ENCODE measurements at regions not wholly inside any gene's neighbourhood (a gene's known extent, or its start where the extent isn't known, plus 50 kb on each side); places are given as distances from the start of the nearest gene placed in this dataset.

- no peak for DNase-seq
Measured at GRCh38 chr14:55734731-55735130, 154.7 kb downstream of the KTN1 start.

DNA sequence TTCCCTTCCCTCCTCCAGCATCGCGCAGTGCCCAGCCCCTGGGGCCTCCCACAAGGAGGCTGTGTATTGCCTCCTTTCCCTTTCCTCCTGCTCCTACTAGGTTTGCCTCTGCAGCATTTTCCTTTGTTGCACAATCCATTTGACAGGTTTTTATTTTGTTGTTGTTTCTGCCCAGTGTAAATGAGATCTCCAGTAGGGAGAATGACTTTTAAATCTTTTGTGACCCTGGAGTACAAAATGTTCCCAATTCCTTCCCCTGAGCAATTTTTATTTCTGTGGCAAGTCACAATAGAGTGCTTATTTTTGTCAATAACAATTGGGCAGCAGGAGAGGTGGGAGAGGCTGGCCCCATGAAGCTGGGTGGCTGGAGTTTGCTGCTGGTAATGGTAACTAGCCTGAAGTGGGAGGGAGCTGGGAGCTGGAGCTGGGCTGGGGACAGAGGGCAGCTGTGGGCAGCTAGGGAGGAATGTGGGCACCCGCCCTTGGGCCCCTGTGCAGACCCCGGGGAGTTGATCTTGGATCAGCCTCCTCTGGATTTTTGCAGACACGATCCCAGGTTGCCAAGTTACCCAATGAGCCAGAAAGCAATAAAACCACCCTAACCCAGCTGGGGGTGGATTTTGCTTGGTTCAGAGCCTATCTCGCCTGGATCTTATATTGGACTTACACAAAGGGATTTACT is 160.1 kb downstream of the KTN1 start:
- DNase-seq, result no peak

DNA sequence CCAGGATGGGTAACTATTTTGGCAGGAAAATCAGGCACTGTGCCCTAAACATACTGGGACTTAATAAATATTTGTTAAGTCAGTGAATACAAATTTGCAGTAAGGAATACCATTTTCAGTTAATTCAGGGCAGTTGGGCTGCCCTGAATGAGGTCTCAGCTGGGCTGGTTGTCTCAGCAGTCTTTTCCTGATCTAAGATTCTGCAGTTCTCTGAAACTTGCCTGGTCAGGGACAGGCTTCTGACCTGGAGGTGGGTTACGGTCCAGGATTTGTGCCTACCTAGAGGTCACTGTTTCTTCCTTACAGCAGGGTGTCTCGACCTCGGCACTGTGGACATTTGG is 160.6 kb downstream of the KTN1 start:
- DNase-seq, result no peak

DNA sequence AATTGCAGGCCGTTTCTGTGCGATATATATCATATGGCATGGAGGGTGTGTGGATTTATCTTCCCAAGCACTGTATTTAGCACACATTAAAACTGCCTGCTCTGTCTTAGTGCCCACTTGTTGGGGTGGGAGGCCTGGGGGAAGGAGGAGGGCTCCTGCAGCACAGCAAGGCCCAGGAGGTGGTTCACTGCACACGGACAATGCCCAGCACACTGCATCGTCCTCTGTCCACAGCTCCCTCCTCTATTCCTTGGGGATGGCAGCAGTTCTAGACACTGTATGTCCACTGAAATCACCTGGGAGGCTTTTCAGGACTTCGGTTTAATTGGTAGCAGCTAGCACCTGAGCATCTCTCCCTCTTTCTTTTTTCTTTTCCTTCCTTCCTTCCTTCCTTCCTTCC is 161.2 kb downstream of the KTN1 start:
- DNase-seq, result no peak

DNA sequence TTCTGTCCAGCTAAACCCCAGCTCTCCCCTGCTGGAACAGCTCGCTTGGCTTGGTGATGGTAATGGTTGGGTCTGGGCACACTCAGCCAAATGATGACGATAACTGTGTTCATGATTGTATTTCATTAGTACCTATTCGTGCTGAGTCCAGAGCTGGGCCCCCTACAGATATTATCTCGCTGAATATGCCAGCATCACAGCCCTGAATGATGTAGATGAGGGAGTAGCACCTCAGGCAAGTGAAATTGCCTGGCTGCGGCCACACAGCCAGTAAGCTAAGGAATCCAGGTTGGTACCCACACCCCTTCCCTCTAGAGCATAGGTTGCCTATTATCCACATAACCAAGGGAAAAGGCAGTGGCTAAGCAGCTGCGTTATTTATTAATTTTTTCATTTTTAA is 163.5 kb downstream of the KTN1 start:
- no peak for DNase-seq

DNA sequence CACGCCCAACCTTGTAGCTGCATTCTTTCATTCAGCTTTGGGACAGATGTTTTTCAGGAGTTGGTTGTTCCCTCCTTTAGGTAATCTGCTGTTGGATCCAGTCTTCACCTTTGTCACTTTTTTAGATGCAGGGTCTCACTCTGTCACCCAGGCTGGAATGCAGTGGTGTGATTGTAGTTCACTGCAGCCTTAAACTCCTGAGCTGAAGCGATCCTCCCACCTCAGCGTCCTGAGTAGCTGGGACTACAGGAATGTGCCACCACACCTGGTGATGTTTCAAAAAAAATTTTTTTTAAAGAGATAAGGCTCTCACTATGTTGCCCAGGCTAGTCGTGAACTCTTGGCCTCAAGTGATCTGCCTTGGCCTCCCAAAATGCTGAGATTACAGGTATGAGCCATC is 164.3 kb downstream of the KTN1 start:
- DNase-seq, result no peak

GRCh38 chr14:55745906-55746305 is 165.9 kb downstream of the KTN1 start:
- no peak for DNase-seq

GRCh38 chr14:55746558-55746957 is 166.6 kb downstream of the KTN1 start:
- DNase-seq, result no peak

DNA sequence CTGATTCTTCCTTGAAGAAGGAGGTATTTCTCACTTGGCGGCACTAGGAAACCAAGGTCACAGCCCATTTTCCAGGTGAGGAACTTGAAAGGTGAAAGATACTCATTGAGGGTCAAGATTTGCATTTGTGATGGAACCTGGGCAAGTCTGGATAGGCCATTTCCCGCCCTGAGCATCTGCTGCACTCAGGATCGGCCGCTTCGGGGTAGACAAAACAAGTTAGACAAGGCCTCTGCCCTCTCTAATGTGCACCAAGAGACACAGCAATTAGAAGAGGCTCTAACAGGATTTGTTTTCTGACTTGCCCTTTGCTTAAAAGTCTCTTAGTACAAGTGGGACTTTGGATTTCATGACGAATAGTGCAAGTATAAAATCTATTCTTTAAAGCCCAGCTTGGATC is 167.2 kb downstream of the KTN1 start:
- no peak for DNase-seq

- no peak for DNase-seq
Measured at GRCh38 chr14:55749201-55749812, 169.3 kb downstream of the KTN1 start.

DNA sequence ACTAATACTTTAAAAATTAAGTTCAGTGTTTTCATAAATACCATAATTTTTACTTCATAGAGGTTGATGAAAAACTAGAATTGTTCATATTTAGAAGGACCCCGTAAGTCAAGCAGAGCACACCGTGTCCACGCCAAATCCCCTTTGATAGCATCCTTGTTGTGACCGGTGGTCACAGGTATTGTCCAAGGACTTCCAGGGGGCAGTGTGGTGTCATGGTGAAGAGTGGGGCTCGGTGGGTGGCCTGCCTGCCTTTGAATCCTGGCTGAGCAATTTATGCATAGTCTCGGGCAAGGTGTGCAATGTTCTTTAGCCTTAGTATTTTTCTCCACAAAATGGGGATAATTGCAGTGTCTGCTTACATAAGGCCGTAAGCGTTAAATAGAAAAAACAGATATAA is 169.9 kb downstream of the KTN1 start:
- DNase-seq, result no peak

DNA sequence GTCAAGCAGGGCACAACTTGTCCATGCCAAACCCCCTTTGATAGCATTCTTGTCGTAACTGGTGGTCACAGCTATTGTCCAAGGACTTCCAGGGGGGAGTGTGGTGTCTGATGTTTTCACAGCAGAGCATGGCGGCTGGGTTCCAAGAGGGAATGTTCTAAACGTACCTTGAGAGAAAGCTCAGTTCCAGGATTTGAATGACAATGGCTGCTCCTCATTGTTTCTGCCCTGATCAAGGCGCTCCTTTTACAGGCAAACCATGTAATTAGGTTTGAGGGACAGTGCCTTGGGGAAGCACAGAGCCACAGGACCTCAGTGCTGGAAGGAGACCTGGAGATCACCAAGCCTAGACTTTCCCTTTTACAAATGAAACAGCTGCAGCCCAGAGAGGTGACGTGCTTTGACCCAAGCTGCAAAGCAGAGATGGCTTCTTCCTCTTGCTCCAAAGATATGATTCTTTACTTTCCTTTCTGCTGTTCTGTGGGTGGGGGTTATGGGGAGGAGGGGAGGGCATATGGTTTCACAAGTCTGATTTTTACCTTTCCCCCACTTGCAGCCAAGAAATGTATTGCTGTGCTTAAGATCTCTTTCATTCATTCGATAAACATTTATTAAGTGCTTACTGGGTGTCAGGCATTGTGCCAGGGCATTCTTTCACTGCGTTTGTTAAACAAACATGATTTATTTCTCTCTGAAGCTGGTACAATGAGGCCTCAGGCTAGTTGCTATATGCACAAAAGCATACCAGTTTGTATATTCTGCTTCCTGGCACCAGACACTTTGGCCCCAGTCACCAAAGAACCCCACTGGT is 172.8 kb downstream of the KTN1 start:
- DNase-seq, result no peak

- no peak for DNase-seq
Measured at GRCh38 chr14:55754471-55754870, 174.5 kb downstream of the KTN1 start.

DNA sequence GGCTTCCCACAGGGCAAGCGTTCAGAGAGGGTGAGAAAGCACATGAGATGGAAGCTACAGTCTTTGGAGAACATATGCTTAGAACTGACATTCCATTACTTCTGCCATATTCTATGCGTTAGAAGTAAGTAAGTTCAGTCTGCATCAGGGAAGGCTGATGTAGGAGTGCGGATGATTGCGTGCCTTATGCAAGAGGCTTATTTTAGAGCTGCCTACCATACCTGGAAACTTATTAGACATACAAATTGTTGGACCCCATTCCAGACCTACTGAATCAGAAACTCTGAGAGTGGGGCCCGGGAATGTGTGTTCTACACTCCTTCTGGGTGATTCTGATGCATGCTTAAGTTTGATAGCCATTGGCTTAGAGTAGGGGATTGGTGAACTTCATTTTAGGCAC is 174.9 kb downstream of the KTN1 start:
- DNase-seq, result no peak

GRCh38 chr14:55756078-55756477 is 176.1 kb downstream of the KTN1 start:
- DNase-seq, result no peak

DNA sequence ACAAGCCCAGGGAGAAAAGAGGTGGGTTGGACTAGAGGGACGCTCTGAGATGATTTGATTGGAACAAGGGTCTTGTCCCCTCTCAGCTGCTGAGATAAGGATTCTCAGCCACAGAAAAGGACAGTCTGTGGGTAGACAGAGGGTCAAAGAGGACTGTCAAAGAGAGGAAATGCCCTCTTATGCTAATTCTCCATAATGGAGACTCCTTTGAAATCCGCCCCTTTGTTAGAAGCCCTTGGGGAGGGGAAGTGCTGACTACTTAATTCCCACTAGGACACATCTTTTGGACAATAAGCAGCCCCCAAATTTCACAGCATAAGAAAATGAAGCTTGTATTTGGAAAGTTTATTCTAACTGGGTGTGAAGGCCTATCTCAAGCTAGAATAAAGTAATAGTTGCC is 176.6 kb downstream of the KTN1 start:
- no peak for DNase-seq

- no peak for DNase-seq
Measured at GRCh38 chr14:55758796-55759195, 178.8 kb downstream of the KTN1 start.

DNA sequence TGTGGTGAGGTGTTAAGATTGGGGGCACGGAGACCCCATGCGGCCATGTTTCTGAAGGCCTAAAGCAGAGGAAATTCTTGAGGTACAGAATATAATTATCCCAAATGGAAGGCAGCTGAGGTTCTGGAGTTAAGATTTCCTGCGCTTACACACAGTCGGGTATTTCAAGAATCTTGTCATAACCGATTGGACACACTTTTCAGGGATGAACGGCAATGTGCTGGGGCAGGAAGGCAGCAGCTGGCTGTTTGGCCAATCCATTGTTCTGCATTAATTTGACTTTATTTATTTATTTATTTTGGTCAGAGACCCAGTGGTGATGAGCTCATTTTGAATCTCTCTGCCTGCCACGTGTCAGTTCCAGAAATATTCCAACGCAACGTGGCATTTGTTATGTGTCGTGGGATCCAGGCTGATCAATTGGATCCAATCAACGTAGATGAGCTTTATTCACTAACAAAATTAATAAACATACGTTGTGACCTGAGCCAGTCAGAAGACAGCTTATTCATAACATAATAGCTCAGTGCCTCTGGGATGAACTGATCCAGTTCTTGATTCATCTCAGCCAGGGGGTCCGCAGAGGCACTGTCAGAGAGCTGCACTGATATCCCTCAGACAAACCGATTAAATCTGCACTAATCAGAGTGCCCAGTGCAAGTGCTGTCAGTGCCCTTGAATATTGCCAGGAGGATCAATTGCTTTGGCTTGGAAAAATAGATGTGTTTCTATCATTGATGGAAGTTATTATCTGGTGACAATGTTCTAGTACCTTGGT is 181.0 kb downstream of the KTN1 start:
- DNase-seq, result no peak

DNA sequence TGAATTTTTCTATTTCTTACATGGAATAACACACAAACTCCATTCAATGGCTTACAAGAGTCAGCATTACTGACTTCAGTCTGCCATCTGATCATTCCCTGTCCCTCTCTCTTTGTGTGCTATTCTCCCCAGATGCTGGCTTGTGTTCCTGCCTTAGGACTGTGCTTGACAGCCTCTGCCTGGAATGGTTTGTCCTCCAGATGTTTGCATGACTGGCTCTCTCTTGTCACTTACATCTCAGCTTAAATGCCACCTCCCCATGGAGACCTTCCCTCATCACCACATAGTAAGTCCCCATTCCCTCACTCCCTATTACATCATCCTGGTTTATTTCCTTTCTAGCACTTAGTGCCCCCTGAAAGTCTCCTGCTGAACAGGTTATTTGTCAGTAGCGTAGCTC is 181.6 kb downstream of the KTN1 start:
- no peak for DNase-seq

GRCh38 chr14:55762595-55763232 is 182.7 kb downstream of the KTN1 start:
- DNase-seq, result no peak

GRCh38 chr14:55764784-55765183 is 184.8 kb downstream of the KTN1 start:
- no peak for DNase-seq

DNA sequence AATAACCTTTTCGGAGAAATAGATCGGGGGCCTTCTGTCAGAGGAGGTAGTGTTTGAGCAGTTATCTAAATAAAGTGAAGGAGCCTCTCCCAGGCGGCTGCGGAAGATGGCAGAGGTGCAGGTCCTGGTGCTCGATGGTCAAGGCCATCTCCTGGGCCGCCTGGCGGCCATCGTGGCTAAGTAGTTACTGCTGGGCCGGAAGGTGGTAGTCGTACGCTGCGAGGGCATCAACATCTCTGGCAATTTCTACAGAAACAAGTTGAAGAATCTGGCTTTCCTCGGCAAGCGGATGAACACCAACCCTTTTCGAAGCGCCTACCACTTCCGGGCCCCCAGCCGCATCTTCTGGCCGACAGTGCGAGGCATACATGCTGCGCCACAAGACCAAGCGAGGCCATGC is 186.1 kb downstream of the KTN1 start:
- DNase-seq, result no peak

DNA sequence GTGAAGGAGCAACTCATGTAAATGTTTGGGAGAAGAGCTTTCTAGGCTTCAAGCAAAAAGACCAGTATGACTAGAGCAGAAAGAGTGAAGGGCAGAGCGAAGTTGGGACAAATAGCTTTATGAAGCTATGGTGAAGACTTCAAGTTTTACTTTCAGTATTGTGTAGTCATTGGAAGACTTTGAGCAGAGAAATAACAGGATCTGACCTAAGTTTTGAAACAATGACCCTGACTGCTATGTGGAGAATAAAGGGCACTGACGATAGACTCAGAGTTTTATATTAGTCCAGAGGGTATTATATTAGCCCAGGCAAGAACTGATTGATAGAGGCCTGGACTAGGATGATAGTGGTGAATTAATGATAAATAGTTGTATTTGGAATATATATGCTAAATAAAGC is 187.3 kb downstream of the KTN1 start:
- no peak for DNase-seq

Data from stimulated activated CD4-positive, alpha-beta T cell treated with anti-CD3 and anti-CD28 coated beads, Interleukin-4, amount 100 ng/mL, for 24 hours (primary cell).